NOMO-1 treated with dmso at 0.1 percent for 144 hours (cell line): ENCODE measurements at regions not wholly inside any gene's neighbourhood (a gene's known extent, or its start where the extent isn't known, plus 50 kb on each side); places are given as distances from the start of the nearest gene placed in this dataset.
"Not testable (repeated sequence)": the region's sequence is repeated elsewhere in the genome, so short reads cannot be mapped to it uniquely, and the experiment has no call there.

ENCODE experiments used
- DNase-seq: peaks from one replicate; lab custom pipeline; 2025; ENCODE audit not compliant: unreplicated experiment; lab: John Stamatoyannopoulos, UW

GRCh38 chr5:124894541-124894940 is 148.1 kb upstream of the ZNF608 start:
- no peak for DNase-seq

- DNase-seq = no peak
Observed at GRCh38 chr5:124895236-124895635, 148.8 kb upstream of the ZNF608 start.

GRCh38 chr5:124901081-124901480 is 154.6 kb upstream of the ZNF608 start:
- DNase-seq = no peak

GRCh38 chr5:124902097-124902821 is 155.8 kb upstream of the ZNF608 start:
- DNase-seq = peak; percentile 71

- no peak for DNase-seq
Observed at GRCh38 chr5:124905256-124906130, 159.1 kb upstream of the ZNF608 start.

GRCh38 chr5:124906339-124907097 is 160.1 kb upstream of the ZNF608 start:
- DNase-seq = peak; percentile 25

GRCh38 chr5:124907098-124907644 is 160.7 kb upstream of the ZNF608 start:
- no peak for DNase-seq

- no peak for DNase-seq
Observed at GRCh38 chr5:124908581-124909451, 162.4 kb upstream of the ZNF608 start.

- no peak for DNase-seq
Observed at GRCh38 chr5:124909734-124910133, 163.3 kb upstream of the ZNF608 start.

- DNase-seq = no peak
Observed at GRCh38 chr5:124910354-124911016, 164.0 kb upstream of the ZNF608 start.

- no peak for DNase-seq
Observed at GRCh38 chr5:124912638-124913328, 166.3 kb upstream of the ZNF608 start.

GRCh38 chr5:124913329-124913653 is 166.9 kb upstream of the ZNF608 start:
- DNase-seq = no peak

- not testable (repeated sequence) for DNase-seq
Observed at GRCh38 chr5:124916313-124916712, 169.9 kb upstream of the ZNF608 start.

- DNase-seq = no peak
Observed at GRCh38 chr5:124918618-124919017, 172.2 kb upstream of the ZNF608 start.

- DNase-seq = no peak
Observed at GRCh38 chr5:124919076-124919475, 172.6 kb upstream of the ZNF608 start.

- no peak for DNase-seq
Observed at GRCh38 chr5:124919747-124920525, 173.5 kb upstream of the ZNF608 start.

GRCh38 chr5:124920909-124921666 is 174.6 kb upstream of the ZNF608 start:
- DNase-seq = no peak

GRCh38 chr5:124921694-124922093 is 175.3 kb upstream of the ZNF608 start:
- DNase-seq = no peak
